Activated CD4-positive, alpha-beta memory T cell treated with anti-CD3 and anti-CD28 coated beads for 36 hours (primary cell): ENCODE measurements at regions not wholly inside any gene's neighbourhood (a gene's known extent, or its start where the extent isn't known, plus 50 kb on each side); places are given as distances from the start of the nearest gene placed in this dataset.

Experiments
- CTCF ChIA-PET: fragments of 350-600 bp; sonication (Branson Sonifier 250); formaldehyde crosslinking; loops from one replicate; lab custom pipeline; 2021; ENCODE audit warnings: antibody characterized with exemption, inconsistent platforms; lab: Charles Lee
- POLR2A ChIA-PET: fragments of 350-600 bp; sonication (Branson Sonifier 250); formaldehyde crosslinking; loops from one replicate; lab custom pipeline; 2021; ENCODE audit warnings: antibody characterized with exemption; lab: Charles Lee
- DNase-seq: peaks from one replicate; pipeline ENCODE4 v3.0.0-alpha.2; 2020
- H3K27ac Mint-ChIP-seq: one replicate; pipeline ENCODE4 v1.8.0; 2021; ENCODE audit warnings: mixed read lengths
- H3K27me3 Mint-ChIP-seq: one replicate; pipeline ENCODE4 v1.8.0; 2021; ENCODE audit warnings: mixed read lengths
- H3K36me3 Mint-ChIP-seq: one replicate; pipeline ENCODE4 v1.8.0; 2021; ENCODE audit warnings: mixed read lengths
- H3K4me1 Mint-ChIP-seq: one replicate; pipeline ENCODE4 v1.8.0; 2021; ENCODE audit warnings: low read depth, mixed read lengths
- H3K4me3 Mint-ChIP-seq: one replicate; pipeline ENCODE4 v1.8.0; 2021; ENCODE audit warnings: mild to moderate bottlenecking, mixed read lengths
- H3K9me3 Mint-ChIP-seq: one replicate; pipeline ENCODE4 v1.8.0; 2021; ENCODE audit warnings: mixed read lengths
- intact Hi-C: fragments of 100-400 bp; cut with micrococcal nuclease; formaldehyde crosslinking; loops from one replicate; pipeline ENCODE4 v1.15.1; 2023

DNA sequence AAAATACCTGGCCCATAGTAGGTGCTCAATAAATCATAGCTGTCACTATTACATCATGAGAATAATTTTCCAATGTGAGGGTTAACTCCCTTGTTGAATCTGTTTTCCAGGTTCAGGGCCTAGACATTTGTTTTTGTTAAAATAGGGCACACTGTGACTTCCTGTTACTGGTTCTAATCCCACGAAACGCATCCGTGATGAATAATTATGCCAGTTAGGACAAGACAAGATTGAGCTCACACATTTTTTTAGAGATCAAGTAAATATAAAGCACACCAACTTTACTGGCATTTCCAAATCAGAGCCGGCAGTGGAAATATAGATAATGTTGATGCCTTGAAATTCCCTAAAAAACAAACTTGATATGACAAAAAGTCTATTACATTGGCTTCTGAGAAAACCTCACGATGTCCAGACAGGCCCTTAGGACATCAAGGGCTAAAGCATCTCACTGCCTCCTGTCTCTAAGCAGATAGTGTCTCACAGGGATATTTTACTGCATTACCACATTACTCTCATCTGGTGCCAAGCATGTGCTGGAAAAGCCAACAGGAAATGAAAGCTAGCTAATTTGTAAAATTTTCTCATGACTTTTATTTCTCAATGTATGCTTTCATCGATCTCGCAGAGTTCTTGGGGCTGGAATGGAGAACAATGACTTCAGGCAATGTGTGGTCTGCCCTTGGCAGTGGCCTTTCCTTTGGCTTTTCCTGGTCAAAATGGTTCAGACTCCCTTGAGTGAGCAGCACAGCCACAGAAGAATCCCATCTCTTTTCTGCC lies 414.3 kb upstream of the PAPPA start:
- Mint-ChIP-seq H3K4me3 (no peak overlapping the region), H3K9me3 (no peaks in the 10 kb centered on the region), H3K36me3 (no peaks in the 10 kb centered on the region), H3K27me3 (no peaks in the 10 kb centered on the region), H3K27ac (no peak overlapping the region), H3K4me1 (no peaks in the 10 kb centered on the region)
- DNase-seq, result no peak
- intact Hi-C loops, result no loop called here
- CTCF ChIA-PET, result no interaction called here
- POLR2A ChIA-PET, result no interaction called here

DNA sequence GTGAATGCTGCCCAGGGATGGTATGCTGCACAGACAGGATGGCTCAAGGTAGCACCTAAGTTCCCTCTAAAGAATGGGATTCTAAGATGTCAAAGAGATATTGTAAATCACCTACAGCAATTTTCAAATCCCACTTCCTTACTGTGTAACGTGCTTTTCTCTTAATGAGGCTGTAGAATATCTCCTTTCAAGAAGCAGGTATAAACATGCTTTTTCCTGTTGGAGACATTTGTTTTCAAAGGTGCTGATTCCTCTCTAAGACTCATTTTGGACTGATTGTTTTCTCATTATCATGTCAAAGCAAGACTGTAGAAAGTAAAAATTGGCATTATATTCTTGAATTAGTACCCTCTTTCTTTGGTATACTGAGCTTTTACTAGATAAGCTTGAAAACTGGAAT lies 412.6 kb upstream of the PAPPA start:
- Mint-ChIP-seq H3K9me3 (no peaks in the 10 kb centered on the region), H3K4me1 (no peaks in the 10 kb centered on the region), H3K27ac (no peak overlapping the region), H3K27me3 (no peaks in the 10 kb centered on the region), H3K4me3 (no peak overlapping the region), H3K36me3 (no peaks in the 10 kb centered on the region)
- DNase-seq, result no peak
- CTCF ChIA-PET, result no interaction called here
- POLR2A ChIA-PET, result no interaction called here
- intact Hi-C loops, result no loop called here

DNA sequence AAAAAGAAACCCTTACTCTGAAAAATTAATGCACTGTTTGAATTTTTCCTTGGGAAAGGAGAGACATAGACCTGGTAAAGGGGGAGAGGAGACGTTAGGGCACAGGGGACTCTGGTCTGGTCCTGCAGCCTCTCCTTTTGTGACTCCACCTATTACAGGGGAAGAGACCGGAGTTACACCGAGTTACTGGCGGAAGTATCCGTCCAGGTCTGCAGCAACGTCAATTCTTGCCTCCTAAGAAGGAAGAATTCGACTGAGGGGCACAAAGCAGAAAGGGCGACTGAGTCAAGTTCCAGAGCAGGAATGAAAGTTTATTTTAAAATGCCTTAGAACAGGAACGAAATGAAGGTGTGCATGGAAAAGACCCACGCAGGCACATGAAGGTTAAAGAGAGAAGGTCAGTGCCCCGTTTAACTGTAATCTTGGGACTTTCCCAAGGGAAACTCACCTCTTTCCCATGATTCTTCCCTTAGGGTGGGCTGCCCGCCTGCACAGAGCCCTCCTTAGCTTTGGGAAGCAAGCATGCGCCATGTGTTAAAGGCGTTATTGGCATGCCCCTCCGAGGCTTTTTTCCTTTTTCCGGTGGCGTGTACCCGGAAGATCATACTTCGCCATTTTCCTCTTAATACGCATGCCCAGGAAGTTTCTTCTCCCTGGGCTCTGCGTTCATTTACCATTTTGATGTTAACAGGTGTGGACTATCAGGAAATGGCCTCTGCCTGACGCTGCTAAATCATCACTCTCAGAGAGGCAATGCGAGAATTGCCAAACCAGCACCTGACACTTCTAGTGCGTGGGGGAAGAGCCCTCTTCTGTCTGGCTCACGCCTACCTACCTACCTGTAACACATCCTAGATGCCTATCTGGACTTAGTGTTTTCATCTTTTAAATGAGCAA lies 409.6 kb upstream of the PAPPA start:
- Mint-ChIP-seq H3K36me3 (no peaks in the 10 kb centered on the region), H3K4me1 (no peaks in the 10 kb centered on the region), H3K9me3 (no peaks in the 10 kb centered on the region), H3K27me3 (no peaks in the 10 kb centered on the region), H3K4me3 (no peak overlapping the region), H3K27ac (no peak overlapping the region)
- ChIA-PET CTCF (no interaction called here), POLR2A (no interaction called here)
- DNase-seq, result no peak
- intact Hi-C loops, result no loop called here

DNA sequence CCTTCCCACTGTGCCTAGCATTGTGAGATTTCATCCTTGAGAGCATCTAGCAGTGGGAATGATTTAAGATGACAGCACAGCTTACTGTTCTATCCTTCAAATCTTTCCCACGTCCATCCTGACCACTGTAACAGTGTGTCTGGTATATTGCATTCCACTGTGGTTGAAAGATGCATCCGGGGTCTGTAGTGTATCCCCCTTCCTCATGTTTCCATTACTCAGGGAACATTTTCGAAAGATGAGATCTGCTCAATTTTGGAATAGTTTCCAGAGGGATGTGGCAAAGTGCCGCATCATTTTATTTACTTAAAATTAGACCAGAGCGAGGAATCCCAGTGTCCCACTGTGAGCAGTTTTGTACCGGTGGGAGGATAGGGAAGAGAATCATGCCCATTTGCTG lies 407.1 kb upstream of the PAPPA start:
- no peaks in the 10 kb centered on the region for H3K27me3 Mint-ChIP-seq
- CTCF ChIA-PET, result no interaction called here
- POLR2A ChIA-PET, result no interaction called here
- H3K27ac Mint-ChIP-seq, result no peak overlapping the region
- no peak overlapping the region for H3K4me3 Mint-ChIP-seq
- no peaks in the 10 kb centered on the region for H3K4me1 Mint-ChIP-seq
- H3K9me3 Mint-ChIP-seq, result no peaks in the 10 kb centered on the region
- intact Hi-C loops, result no loop called here
- no peaks in the 10 kb centered on the region for H3K36me3 Mint-ChIP-seq
- DNase-seq, result no peak

DNA sequence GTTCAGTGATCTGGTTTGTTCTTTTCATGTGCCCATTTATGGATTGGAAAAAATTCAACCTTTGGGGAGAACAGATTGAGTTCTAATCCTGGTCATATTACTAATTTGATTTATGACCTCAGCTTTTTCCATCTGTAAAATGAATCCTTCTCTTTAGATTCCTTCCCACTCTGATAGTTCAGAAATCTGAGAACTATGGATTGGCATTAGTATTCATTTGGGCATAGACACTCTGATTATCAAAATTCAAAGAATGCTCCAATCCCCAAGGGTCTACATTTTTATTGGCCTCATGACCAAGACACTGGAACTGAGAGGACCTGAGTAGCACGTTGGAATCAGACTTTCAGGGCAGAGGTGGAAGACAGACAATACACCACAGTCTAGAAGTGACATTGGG lies 405.9 kb upstream of the PAPPA start:
- H3K27ac Mint-ChIP-seq, result no peak overlapping the region
- H3K4me1 Mint-ChIP-seq, result no peaks in the 10 kb centered on the region
- ChIA-PET POLR2A (no interaction called here), CTCF (no interaction called here)
- intact Hi-C loops, result no loop called here
- DNase-seq, result no peak
- no peaks in the 10 kb centered on the region for H3K9me3 Mint-ChIP-seq
- no peaks in the 10 kb centered on the region for H3K27me3 Mint-ChIP-seq
- H3K4me3 Mint-ChIP-seq, result no peak overlapping the region
- no peaks in the 10 kb centered on the region for H3K36me3 Mint-ChIP-seq

DNA sequence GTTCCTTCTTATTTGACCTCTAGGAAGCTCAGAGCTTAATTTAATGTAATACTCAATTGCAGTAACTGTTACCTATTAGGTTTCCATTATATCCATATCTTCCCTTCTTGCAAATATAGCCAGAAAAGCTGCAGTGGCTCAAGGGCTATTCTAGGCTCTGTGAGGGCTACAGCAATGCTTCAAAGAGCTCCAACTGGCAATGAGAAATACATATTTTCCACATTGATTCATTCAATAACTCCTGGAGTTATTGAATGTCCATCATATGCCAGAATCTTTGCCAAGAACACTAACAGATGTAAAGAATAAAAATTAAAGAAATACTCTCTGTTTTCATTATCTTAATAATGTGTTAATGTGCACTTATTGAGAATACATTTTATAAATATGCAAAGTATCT lies 396.9 kb upstream of the PAPPA start:
- CTCF ChIA-PET, result no interaction called here
- Mint-ChIP-seq H3K4me1 (no peaks in the 10 kb centered on the region), H3K27ac (no peak overlapping the region), H3K4me3 (no peak overlapping the region), H3K36me3 (no peaks in the 10 kb centered on the region), H3K9me3 (no peaks in the 10 kb centered on the region), H3K27me3 (no peaks in the 10 kb centered on the region)
- DNase-seq, result no peak
- POLR2A ChIA-PET, result no interaction called here
- intact Hi-C loops, result no loop called here

DNA sequence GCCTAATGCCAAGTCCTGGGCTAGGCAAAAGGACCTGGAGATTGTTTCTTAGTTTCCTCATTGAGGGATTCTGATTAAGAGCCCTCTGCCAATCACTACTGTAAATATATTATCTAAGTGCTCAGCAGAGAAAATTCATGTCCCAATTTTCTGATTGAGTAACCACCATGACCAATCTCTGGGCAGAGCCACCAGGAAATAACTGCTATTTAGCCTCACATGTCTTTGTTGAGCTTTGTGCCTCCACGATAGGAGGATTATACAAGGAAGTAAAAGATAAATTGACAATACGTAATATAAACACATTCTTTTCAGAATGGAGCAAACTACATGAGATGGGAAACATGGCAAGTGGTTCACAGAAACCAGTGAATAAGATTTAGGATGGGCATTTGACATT lies 396.1 kb upstream of the PAPPA start:
- Mint-ChIP-seq H3K4me1 (no peaks in the 10 kb centered on the region), H3K36me3 (no peaks in the 10 kb centered on the region), H3K27me3 (no peaks in the 10 kb centered on the region), H3K4me3 (no peak overlapping the region), H3K9me3 (no peaks in the 10 kb centered on the region), H3K27ac (no peak overlapping the region)
- intact Hi-C loops, result no loop called here
- ChIA-PET CTCF (no interaction called here), POLR2A (no interaction called here)
- no peak for DNase-seq

DNA sequence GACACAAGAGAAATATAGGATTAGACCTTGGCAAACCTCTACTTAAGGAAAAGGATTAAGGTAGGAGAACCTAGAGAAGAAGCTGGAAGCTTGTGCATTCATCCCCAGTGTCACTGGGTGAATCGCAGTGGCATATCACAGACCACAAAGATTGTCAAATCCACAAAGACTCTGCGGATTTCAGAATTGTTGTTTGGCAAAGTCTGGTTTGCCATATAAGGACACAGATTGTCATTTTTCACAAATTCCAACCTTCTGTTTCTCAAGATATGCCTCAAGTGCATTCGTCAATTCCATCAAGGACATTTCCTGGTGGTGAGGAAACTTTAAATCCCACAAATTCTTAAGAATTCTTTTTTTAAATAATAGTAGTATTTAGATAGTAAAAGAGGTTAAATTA lies 395.1 kb upstream of the PAPPA start:
- intact Hi-C loops, result no loop called here
- H3K4me3 Mint-ChIP-seq, result no peak overlapping the region
- no peaks in the 10 kb centered on the region for H3K9me3 Mint-ChIP-seq
- CTCF ChIA-PET, result no interaction called here
- H3K27ac Mint-ChIP-seq, result no peak overlapping the region
- POLR2A ChIA-PET, result no interaction called here
- no peaks in the 10 kb centered on the region for H3K27me3 Mint-ChIP-seq
- H3K4me1 Mint-ChIP-seq, result no peaks in the 10 kb centered on the region
- no peaks in the 10 kb centered on the region for H3K36me3 Mint-ChIP-seq
- no peak for DNase-seq

DNA sequence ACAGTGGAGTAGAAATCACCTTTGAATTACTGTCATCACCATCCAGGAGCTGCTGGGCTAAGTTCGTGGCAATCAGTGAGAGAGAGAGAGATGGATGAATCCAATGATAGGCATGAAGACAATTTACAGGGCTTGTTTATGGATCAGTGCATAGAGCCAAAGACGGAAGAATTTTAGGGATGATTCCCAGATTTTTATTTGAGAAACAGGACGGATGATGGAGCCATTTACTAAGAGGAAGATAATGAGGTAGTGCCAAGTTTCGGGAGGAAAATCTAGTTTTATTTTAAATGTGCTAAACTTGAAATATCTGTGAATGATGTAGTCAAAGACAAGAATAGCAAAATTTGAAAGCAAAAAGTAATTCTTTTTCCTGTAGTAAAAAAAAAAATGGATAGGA lies 394.2 kb upstream of the PAPPA start:
- POLR2A ChIA-PET, result no interaction called here
- Mint-ChIP-seq H3K4me1 (no peaks in the 10 kb centered on the region), H3K27me3 (no peaks in the 10 kb centered on the region), H3K4me3 (no peak overlapping the region), H3K36me3 (no peaks in the 10 kb centered on the region), H3K9me3 (no peaks in the 10 kb centered on the region), H3K27ac (no peak overlapping the region)
- no peak for DNase-seq
- intact Hi-C loops, result no loop called here
- CTCF ChIA-PET, result no interaction called here

DNA sequence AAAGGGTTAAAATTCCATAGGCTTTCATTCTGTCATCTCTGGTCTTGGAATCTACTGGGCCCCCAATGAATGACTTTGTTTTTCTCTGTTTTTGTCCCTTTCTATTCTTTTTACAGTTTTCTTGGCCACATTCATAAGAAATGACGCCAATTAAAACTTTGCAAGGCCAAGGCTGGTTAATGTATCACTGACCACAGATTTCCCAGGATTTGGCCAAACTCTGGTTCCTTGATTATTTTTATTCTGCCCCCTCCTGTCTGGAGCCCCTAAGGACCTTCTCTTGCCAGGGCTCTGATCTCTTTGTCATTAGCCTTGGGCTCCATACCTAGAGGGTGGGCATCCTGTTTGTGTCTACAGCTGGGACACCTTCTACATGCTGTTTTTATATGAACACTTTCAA lies 388.9 kb upstream of the PAPPA start:
- intact Hi-C loops, result no loop called here
- ChIA-PET POLR2A (no interaction called here), CTCF (no interaction called here)
- no peaks in the 10 kb centered on the region for H3K4me1 Mint-ChIP-seq
- H3K27me3 Mint-ChIP-seq, result no peaks in the 10 kb centered on the region
- no peaks in the 10 kb centered on the region for H3K9me3 Mint-ChIP-seq
- no peak overlapping the region for H3K4me3 Mint-ChIP-seq
- DNase-seq, result no peak
- no peak overlapping the region for H3K27ac Mint-ChIP-seq
- H3K36me3 Mint-ChIP-seq, result no peaks in the 10 kb centered on the region

DNA sequence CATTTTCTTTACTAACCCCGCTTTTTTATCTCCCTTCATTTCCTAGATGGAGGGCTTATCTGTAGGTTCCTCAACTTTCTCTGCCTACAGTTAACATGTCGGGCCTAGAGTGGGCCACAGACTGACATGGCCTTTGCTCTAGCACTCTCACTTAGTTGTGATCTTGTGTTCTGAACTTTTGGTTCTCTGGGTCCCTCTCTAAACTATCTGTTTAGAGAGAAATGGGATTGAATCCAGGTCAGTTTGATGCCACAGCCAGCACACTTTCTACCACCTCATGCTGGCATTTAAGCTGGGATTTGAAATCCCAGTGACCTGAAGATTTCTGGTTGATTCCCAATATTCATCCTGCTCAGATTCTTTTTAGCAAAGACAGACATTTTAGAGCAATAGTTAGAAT lies 388.5 kb upstream of the PAPPA start:
- POLR2A ChIA-PET, result no interaction called here
- no peaks in the 10 kb centered on the region for H3K4me1 Mint-ChIP-seq
- H3K4me3 Mint-ChIP-seq, result no peak overlapping the region
- no peak for DNase-seq
- H3K27me3 Mint-ChIP-seq, result no peaks in the 10 kb centered on the region
- H3K9me3 Mint-ChIP-seq, result no peaks in the 10 kb centered on the region
- CTCF ChIA-PET, result no interaction called here
- intact Hi-C loops, result no loop called here
- no peak overlapping the region for H3K27ac Mint-ChIP-seq
- H3K36me3 Mint-ChIP-seq, result no peaks in the 10 kb centered on the region

DNA sequence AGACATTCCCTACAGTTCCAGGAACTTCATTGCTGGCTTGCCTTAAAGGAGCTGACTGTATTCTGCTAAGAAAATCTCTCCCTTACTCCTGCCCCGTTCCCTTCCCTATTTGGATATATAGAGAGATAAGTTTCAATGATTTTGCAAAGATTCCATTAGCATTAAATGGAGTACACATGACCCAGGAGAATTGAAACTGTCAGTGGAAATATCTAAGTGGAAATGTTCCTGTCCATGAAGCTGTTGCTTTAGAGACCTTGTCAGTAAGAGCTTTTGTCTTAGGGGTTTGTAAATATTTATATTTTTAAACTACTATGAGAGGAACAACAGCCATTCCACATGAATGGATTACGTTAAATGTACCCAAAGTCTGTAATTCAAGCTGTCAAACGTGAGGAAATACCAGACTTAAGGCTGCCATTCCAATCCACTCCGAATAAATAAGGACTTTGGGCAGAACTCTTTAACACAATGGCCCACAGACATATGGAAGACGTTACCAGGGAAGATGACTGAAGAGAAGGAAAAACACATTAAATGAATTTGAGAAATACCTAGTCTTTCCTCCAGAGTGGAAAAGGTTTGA lies 387.1 kb upstream of the PAPPA start:
- Mint-ChIP-seq H3K27ac (no peak overlapping the region), H3K4me3 (no peak overlapping the region), H3K36me3 (no peaks in the 10 kb centered on the region), H3K4me1 (no peaks in the 10 kb centered on the region), H3K9me3 (no peaks in the 10 kb centered on the region), H3K27me3 (no peaks in the 10 kb centered on the region)
- POLR2A ChIA-PET, result no interaction called here
- DNase-seq, result no peak
- intact Hi-C loops, result no loop called here
- CTCF ChIA-PET, result no interaction called here
